Uterus (tissue), 2 donors: ENCODE measurements at regions not wholly inside any gene's neighbourhood (a gene's known extent, or its start where the extent isn't known, plus 50 kb on each side); places are given as distances from the start of the nearest gene placed in this dataset.

Experiments
- POLR2A ChIP-seq, 2 donors: fragments of 450-650 bp; IDR thresholded peaks; one replicate each; pipeline ENCODE4 v1.6.1; 2016; ENCODE audit warnings: antibody characterized with exemption in 2 of 2, mild to moderate bottlenecking in 1 of 2, moderate library complexity in 1 of 2
- TF ChIP-seq, protein P1 (sequence below), 4 experiments: fragments of 200-600 bp in 2 of 4; fragments of 450-650 bp in 2 of 4; sonication (generic) in 2 of 4; IDR thresholded peaks; one replicate each; pipeline ENCODE4 v1.5.1; 2016 to 2019; ENCODE audit warnings: antibody characterized with exemption in 4 of 4, mild to moderate bottlenecking in 2 of 4, moderate library complexity in 1 of 4

DNA sequence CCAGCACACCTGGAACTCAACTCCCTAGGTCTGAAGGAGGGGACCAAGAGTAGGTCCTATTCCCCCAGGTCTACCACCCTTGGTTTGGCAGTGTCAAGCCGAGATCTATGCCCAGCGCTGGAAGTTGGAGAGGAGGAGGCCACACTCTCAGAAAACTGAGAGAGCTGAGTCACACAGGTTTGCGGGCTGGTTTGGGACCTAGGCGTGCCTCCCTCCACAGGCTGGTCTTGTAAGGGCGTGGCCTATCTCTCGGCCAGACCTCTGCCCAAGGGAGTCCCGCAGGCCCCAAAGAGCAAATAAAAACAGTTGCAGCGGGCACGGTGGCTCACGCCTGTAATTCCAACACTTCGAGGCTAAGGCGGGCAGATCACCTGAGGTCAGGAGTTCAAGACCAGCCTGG is 52.9 kb upstream of the INTU start:
- TF ChIP-seq, protein P1, sequence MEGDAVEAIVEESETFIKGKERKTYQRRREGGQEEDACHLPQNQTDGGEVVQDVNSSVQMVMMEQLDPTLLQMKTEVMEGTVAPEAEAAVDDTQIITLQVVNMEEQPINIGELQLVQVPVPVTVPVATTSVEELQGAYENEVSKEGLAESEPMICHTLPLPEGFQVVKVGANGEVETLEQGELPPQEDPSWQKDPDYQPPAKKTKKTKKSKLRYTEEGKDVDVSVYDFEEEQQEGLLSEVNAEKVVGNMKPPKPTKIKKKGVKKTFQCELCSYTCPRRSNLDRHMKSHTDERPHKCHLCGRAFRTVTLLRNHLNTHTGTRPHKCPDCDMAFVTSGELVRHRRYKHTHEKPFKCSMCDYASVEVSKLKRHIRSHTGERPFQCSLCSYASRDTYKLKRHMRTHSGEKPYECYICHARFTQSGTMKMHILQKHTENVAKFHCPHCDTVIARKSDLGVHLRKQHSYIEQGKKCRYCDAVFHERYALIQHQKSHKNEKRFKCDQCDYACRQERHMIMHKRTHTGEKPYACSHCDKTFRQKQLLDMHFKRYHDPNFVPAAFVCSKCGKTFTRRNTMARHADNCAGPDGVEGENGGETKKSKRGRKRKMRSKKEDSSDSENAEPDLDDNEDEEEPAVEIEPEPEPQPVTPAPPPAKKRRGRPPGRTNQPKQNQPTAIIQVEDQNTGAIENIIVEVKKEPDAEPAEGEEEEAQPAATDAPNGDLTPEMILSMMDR (IDR thresholded peaks at IDR 0.05) = no peak
- TF ChIP-seq POLR2A (IDR thresholded peaks at IDR 0.05) = no peak
